SU-DHL-6 (cell line): ENCODE measurements at regions not wholly inside any gene's neighbourhood (a gene's known extent, or its start where the extent isn't known, plus 50 kb on each side); places are given as distances from the start of the nearest gene placed in this dataset.

Source experiments
- EZH2phosphoT487 ChIP-seq: fragments of 200-600 bp; sonication (generic), shearing (Covaris generic); conservative IDR thresholded peaks from 2 replicates; pipeline ENCODE4 v1.6.1; 2018; ENCODE audit warnings: mild to moderate bottlenecking, antibody characterized with exemption, low read length, moderate library complexity, mixed read lengths
- TF ChIP-seq, protein P1 (sequence below): fragments of 200-600 bp; sonication (generic); IDR thresholded peaks from one replicate; pipeline ENCODE4 v1.5.1; 2017; ENCODE audit warnings: antibody characterized with exemption, mild to moderate bottlenecking, low read length, moderate library complexity; ENCODE audit not compliant: insufficient read depth, poor library complexity, severe bottlenecking

- TF ChIP-seq, protein P1, sequence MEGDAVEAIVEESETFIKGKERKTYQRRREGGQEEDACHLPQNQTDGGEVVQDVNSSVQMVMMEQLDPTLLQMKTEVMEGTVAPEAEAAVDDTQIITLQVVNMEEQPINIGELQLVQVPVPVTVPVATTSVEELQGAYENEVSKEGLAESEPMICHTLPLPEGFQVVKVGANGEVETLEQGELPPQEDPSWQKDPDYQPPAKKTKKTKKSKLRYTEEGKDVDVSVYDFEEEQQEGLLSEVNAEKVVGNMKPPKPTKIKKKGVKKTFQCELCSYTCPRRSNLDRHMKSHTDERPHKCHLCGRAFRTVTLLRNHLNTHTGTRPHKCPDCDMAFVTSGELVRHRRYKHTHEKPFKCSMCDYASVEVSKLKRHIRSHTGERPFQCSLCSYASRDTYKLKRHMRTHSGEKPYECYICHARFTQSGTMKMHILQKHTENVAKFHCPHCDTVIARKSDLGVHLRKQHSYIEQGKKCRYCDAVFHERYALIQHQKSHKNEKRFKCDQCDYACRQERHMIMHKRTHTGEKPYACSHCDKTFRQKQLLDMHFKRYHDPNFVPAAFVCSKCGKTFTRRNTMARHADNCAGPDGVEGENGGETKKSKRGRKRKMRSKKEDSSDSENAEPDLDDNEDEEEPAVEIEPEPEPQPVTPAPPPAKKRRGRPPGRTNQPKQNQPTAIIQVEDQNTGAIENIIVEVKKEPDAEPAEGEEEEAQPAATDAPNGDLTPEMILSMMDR, result no peak
- no peak for TF ChIP-seq EZH2phosphoT487
Observed at GRCh38 chr1:104488296-104489015, 738.8 kb downstream of the AMY1C start.
